ENCODE measurements at regions not wholly inside any gene's neighbourhood (a gene's known extent, or its start where the extent isn't known, plus 50 kb on each side); places are given as distances from the start of the nearest gene placed in this dataset.

DNA sequence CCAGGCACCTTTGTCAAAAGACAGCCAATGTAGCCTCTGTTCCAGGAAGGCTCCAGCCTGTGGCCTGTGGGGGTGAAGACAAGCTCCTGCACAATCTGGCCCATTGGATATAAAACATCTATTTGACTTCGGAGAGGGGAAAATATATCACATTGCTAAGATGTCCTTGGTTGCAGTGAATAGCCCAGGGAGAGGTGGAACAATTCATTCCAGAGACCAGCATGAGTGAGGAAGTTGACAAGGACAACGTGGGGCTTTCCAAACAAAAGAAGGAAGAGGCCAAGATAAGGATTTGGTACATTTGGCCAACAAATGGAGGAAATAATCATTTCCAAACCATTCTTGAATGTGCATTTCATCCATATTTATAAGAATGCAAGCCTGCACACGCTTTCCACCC is 187.0 kb downstream of the ETS2 start:
- 42 to 58% methylated on average over 3 of the region's 3 CpGs for WGBS, 2 donors
- intact Hi-C loops (cut with DNase I): loop anchor here (10.0 kb wide), 1 partner anchor 188 kb away; the partner anchor contains the start of gene ETS2
- peaks cover 34 to 67% of the 10 kb centered on the region in 2 donors for H3K4me1 ChIP-seq
- TF ChIP-seq POLR2A (IDR thresholded peaks at IDR 0.05): no peak
- TF ChIP-seq, protein P1, sequence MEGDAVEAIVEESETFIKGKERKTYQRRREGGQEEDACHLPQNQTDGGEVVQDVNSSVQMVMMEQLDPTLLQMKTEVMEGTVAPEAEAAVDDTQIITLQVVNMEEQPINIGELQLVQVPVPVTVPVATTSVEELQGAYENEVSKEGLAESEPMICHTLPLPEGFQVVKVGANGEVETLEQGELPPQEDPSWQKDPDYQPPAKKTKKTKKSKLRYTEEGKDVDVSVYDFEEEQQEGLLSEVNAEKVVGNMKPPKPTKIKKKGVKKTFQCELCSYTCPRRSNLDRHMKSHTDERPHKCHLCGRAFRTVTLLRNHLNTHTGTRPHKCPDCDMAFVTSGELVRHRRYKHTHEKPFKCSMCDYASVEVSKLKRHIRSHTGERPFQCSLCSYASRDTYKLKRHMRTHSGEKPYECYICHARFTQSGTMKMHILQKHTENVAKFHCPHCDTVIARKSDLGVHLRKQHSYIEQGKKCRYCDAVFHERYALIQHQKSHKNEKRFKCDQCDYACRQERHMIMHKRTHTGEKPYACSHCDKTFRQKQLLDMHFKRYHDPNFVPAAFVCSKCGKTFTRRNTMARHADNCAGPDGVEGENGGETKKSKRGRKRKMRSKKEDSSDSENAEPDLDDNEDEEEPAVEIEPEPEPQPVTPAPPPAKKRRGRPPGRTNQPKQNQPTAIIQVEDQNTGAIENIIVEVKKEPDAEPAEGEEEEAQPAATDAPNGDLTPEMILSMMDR (IDR thresholded peaks at IDR 0.05): no peak
- H3K27me3 ChIP-seq: no peaks in the 10 kb centered on the region
- no peak for DNase-seq
- no peaks in the 10 kb centered on the region for H3K9me3 ChIP-seq
- no peak overlapping the region for H3K4me3 ChIP-seq (replicated peaks in 1 of 3)
- peak overlapping the region; percentile 52 to 76 (median 74) for H3K27ac ChIP-seq
- H3K36me3 ChIP-seq: no peaks in the 10 kb centered on the region

DNA sequence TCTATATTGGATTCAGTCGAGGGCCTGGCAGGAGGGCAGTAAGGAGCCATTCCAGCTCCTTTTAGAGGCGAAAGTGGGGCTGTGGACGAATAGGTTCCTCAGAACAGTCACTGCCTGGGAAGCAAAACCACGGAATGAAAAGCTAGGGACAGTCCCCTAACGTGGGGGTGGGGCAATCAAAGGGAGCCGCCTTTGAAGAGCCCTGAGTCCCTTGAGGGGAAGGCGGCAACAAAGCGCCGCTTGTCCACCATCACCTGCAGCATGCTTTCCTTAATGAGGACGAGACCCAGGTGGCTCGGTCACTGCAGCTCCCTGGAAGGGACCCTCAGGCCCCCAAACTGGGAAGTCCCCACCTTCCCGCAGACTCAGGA is 184.7 kb downstream of the ETS2 start:
- no peak overlapping the region for H3K4me3 ChIP-seq (replicated peaks in 1 of 3)
- intact Hi-C loops (cut with DNase I): loop anchor here (10.0 kb wide), 1 partner anchor 186 kb away; the partner anchor contains the start of gene ETS2
- TF ChIP-seq POLR2A (IDR thresholded peaks at IDR 0.05): no peak
- TF ChIP-seq, protein P1 (IDR thresholded peaks at IDR 0.05): no peak
- H3K27me3 ChIP-seq: no peaks in the 10 kb centered on the region
- peak overlapping the region; percentile 22 to 60 (median 35) for H3K27ac ChIP-seq
- 65 to 78% methylated on average over 12 of the region's 12 CpGs for WGBS, 2 donors
- DNase-seq: no peak
- peaks cover 55 to 84% of the 10 kb centered on the region in 2 donors for H3K4me1 ChIP-seq
- H3K9me3 ChIP-seq: no peaks in the 10 kb centered on the region
- H3K36me3 ChIP-seq: no peaks in the 10 kb centered on the region

DNA sequence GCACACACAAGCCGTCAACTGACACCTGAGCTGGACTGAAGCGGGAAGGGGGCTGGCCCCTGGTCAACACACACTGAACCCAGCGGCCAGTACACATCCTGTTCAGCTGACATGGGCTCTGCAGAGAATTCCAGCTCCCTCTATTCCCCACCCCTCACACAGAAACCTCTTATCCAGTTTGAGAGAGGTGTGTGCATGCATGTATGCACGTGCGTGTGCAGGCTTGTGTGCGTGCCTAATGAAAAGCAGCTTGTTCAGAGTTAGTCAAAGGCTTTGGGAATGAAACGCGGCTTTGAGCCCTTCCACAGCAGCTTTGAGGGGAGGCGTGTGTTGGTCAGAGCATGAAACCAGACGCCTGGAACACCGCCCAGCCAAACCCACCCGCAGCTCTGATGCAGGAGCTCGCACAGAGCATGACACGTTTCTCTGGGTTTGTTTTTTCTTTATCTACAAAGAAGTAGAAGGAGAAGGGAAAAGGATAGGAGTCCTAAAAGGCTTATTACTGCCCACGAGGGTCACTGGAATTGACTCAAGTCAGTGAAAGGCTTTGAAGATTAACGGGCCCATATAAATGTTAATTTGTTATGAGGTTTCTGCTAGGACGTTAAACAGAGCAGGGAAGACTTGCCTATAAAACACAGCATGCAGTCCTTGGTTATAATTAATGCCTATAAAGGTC is 184.2 kb downstream of the ETS2 start:
- DNase-seq: peak; percentile 54 to 63
- intact Hi-C loops (cut with DNase I): loop anchor here (10.0 kb wide), 1 partner anchor 185 kb away; the partner anchor contains the start of gene ETS2
- 26 to 28% methylated on average over 17 of the region's 17 CpGs for WGBS, 2 donors
- no peaks in the 10 kb centered on the region for H3K9me3 ChIP-seq
- no peaks in the 10 kb centered on the region for H3K36me3 ChIP-seq
- H3K27me3 ChIP-seq: no peaks in the 10 kb centered on the region
- TF ChIP-seq POLR2A (IDR thresholded peaks at IDR 0.05): no peak
- TF ChIP-seq, protein P1 (IDR thresholded peaks at IDR 0.05): no peak
- H3K27ac ChIP-seq: peak overlapping the region; percentile 22 to 60 (median 35)
- H3K4me1 ChIP-seq: peaks cover 60 to 84% of the 10 kb centered on the region in 2 donors
- H3K4me3 ChIP-seq (replicated peaks in 1 of 3): no peak overlapping the region

GRCh38 chr21:38989379-38989744 is 183.6 kb downstream of the ETS2 start:
- peak overlapping the region in 1 of 3 donors; percentile 35 for H3K27ac ChIP-seq
- DNase-seq: no peak
- peaks cover 61 to 84% of the 10 kb centered on the region in 2 donors for H3K4me1 ChIP-seq
- H3K4me3 ChIP-seq (replicated peaks in 1 of 3): no peak overlapping the region
- intact Hi-C loops (cut with DNase I): no loop called here
- 71 to 83% methylated on average over 11 of the region's 11 CpGs for WGBS, 2 donors
- no peaks in the 10 kb centered on the region for H3K36me3 ChIP-seq
- no peaks in the 10 kb centered on the region for H3K27me3 ChIP-seq
- no peaks in the 10 kb centered on the region for H3K9me3 ChIP-seq
- TF ChIP-seq, protein P1 (IDR thresholded peaks at IDR 0.05): no peak
- TF ChIP-seq POLR2A (IDR thresholded peaks at IDR 0.05): no peak
